Testis (tissue), 2 donors: ENCODE measurements at regions not wholly inside any gene's neighbourhood (a gene's known extent, or its start where the extent isn't known, plus 50 kb on each side); places are given as distances from the start of the nearest gene placed in this dataset.

Experiments used
- POLR2A ChIP-seq: fragments of 450-650 bp; IDR thresholded peaks from one replicate; pipeline ENCODE4 v1.6.1; 2017; ENCODE audit warnings: antibody characterized with exemption, mild to moderate bottlenecking, moderate library complexity
- TF ChIP-seq, protein P1 (sequence below), 3 experiments: fragments of 450-650 bp in 2 of 3; fragments of 200-600 bp in 1 of 3; sonication (generic) in 1 of 3; IDR thresholded peaks; one replicate each; pipeline ENCODE4 v1.5.1; 2016 to 2019; ENCODE audit warnings: antibody characterized with exemption in 3 of 3, mild to moderate bottlenecking in 2 of 3, moderate library complexity in 1 of 3

DNA sequence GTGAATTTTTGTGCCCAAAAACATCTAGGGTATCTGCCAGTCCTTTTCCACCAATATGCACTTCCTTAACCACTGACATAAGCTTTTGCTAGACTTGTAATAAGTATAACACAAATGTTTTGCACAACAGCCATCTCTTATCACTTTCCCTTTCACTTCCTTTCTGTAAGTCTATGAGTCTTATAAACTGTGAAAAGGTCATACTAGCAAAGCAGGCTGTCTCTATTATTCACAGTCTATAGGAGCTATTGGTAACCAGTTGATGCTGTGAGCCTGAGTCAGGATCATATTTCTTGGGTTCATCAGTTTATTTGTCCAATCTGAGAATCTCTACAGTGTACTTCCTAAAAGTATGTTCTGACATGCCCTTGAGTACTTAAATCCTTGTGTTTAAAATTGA is 172.6 kb downstream of the CHRM3 start:
- TF ChIP-seq, protein P1, sequence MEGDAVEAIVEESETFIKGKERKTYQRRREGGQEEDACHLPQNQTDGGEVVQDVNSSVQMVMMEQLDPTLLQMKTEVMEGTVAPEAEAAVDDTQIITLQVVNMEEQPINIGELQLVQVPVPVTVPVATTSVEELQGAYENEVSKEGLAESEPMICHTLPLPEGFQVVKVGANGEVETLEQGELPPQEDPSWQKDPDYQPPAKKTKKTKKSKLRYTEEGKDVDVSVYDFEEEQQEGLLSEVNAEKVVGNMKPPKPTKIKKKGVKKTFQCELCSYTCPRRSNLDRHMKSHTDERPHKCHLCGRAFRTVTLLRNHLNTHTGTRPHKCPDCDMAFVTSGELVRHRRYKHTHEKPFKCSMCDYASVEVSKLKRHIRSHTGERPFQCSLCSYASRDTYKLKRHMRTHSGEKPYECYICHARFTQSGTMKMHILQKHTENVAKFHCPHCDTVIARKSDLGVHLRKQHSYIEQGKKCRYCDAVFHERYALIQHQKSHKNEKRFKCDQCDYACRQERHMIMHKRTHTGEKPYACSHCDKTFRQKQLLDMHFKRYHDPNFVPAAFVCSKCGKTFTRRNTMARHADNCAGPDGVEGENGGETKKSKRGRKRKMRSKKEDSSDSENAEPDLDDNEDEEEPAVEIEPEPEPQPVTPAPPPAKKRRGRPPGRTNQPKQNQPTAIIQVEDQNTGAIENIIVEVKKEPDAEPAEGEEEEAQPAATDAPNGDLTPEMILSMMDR (IDR thresholded peaks at IDR 0.05), result no peak
- TF ChIP-seq POLR2A, result no peak
